ENCODE measurements at regions not wholly inside any gene's neighbourhood (a gene's known extent, or its start where the extent isn't known, plus 50 kb on each side); places are given as distances from the start of the nearest gene placed in this dataset.

DNA sequence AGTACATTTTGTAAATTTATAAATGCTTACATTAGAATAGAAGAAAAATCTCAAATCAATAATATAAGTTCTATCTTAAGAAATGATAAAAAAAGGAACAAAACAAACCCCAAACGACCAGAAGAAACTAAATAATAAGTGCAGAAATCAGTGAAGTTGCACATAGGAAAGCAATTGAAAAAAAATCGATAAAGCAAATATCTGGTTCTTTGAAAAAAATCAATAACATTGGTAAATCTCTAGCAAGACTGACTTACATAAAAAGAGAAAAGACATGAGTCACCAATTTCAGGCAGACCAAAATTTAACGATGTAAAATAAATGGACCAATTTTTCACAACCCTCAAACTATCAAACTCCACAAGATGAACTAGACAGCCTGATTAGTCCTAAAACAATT lies 249.9 kb upstream of the HDAC4 start:
- no peak for TF ChIP-seq POLR2A (IDR thresholded peaks at IDR 0.05)
- TF ChIP-seq, protein P1, sequence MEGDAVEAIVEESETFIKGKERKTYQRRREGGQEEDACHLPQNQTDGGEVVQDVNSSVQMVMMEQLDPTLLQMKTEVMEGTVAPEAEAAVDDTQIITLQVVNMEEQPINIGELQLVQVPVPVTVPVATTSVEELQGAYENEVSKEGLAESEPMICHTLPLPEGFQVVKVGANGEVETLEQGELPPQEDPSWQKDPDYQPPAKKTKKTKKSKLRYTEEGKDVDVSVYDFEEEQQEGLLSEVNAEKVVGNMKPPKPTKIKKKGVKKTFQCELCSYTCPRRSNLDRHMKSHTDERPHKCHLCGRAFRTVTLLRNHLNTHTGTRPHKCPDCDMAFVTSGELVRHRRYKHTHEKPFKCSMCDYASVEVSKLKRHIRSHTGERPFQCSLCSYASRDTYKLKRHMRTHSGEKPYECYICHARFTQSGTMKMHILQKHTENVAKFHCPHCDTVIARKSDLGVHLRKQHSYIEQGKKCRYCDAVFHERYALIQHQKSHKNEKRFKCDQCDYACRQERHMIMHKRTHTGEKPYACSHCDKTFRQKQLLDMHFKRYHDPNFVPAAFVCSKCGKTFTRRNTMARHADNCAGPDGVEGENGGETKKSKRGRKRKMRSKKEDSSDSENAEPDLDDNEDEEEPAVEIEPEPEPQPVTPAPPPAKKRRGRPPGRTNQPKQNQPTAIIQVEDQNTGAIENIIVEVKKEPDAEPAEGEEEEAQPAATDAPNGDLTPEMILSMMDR (IDR thresholded peaks at IDR 0.05): no peak
- no peak for TF ChIP-seq POLR2AphosphoS5 (IDR thresholded peaks at IDR 0.05)

Measured in stomach (tissue), 4 donors.